Astrocyte (in vitro differentiated cells and primary cell): ENCODE measurements at regions not wholly inside any gene's neighbourhood (a gene's known extent, or its start where the extent isn't known, plus 50 kb on each side); places are given as distances from the start of the nearest gene placed in this dataset.

Experiments
- DNase-seq: peaks from one replicate; pipeline ENCODE4 v3.0.0-alpha.2; 2010; ENCODE audit warnings: low read depth
- FAIRE-seq: peaks from 2 replicates; lab custom pipeline; 2011; peaks lifted over from hg19 to GRCh38; lab: Jason Lieb, UNC
- H2AFZ ChIP-seq: 2 replicates; pipeline ENCODE4 v1.6.0; 2012; ENCODE audit warnings: low read depth, low read length, inconsistent platforms
- H3K27ac ChIP-seq: 2 replicates; pipeline ENCODE4 v1.5.1; 2011; ENCODE audit warnings: low read depth, low read length, inconsistent platforms
- H3K27me3 ChIP-seq: 2 replicates; pipeline ENCODE4 v1.6.0; 2011; ENCODE audit warnings: low read length, inconsistent platforms; ENCODE audit not compliant: insufficient read depth
- H3K36me3 ChIP-seq: 2 replicates; pipeline ENCODE4 v1.5.1; 2011; ENCODE audit warnings: low read length, inconsistent platforms; ENCODE audit not compliant: insufficient read depth
- H3K4me1 ChIP-seq: 2 replicates; pipeline ENCODE4 v1.5.1; 2011; ENCODE audit warnings: low read length, inconsistent platforms; ENCODE audit not compliant: insufficient read depth
- H3K4me2 ChIP-seq: 2 replicates; pipeline ENCODE4 v1.6.0; 2012; ENCODE audit warnings: low read length, inconsistent platforms
- H3K4me3 ChIP-seq: 2 replicates; pipeline ENCODE4 v1.5.1; 2011; ENCODE audit warnings: low read depth, mild to moderate bottlenecking, low read length, inconsistent platforms; ENCODE audit not compliant: insufficient read depth
- H3K79me2 ChIP-seq: 2 replicates; pipeline ENCODE4 v1.6.0; 2012; ENCODE audit warnings: mild to moderate bottlenecking, low read length, inconsistent platforms; ENCODE audit not compliant: insufficient read depth
- H3K9ac ChIP-seq: 2 replicates; pipeline ENCODE4 v1.6.0; 2012; ENCODE audit warnings: mild to moderate bottlenecking, low read length, inconsistent platforms
- H3K9me3 ChIP-seq: 2 replicates; pipeline ENCODE4 v1.5.1; 2012; ENCODE audit warnings: low read depth, mild to moderate bottlenecking, low read length, inconsistent platforms; ENCODE audit not compliant: insufficient read depth
- H4K20me1 ChIP-seq: 2 replicates; pipeline ENCODE4 v1.6.0; 2012; ENCODE audit warnings: low read length, inconsistent platforms; ENCODE audit not compliant: insufficient read depth
- H3K27ac Mint-ChIP-seq: one replicate; pipeline ENCODE4 v1.8.0; 2021; ENCODE audit warnings: mild to moderate bottlenecking, mixed read lengths; ENCODE audit not compliant: unreplicated experiment
- H3K27me3 Mint-ChIP-seq: one replicate; pipeline ENCODE4 v1.8.0; 2021; ENCODE audit warnings: low read depth, mixed read lengths; ENCODE audit not compliant: unreplicated experiment
- H3K36me3 Mint-ChIP-seq: one replicate; pipeline ENCODE4 v1.8.0; 2021; ENCODE audit warnings: low read depth, mixed read lengths; ENCODE audit not compliant: unreplicated experiment
- H3K4me1 Mint-ChIP-seq: one replicate; pipeline ENCODE4 v1.8.0; 2021; ENCODE audit warnings: low read depth, mixed read lengths; ENCODE audit not compliant: unreplicated experiment
- H3K4me3 Mint-ChIP-seq: one replicate; pipeline ENCODE4 v1.8.0; 2021; ENCODE audit warnings: mild to moderate bottlenecking, moderate library complexity, mixed read lengths; ENCODE audit not compliant: unreplicated experiment
- H3K9me3 Mint-ChIP-seq: one replicate; pipeline ENCODE4 v1.8.0; 2021; ENCODE audit warnings: mild to moderate bottlenecking, mixed read lengths; ENCODE audit not compliant: unreplicated experiment
- EZH2 ChIP-seq: IDR thresholded peaks from 2 replicates; pipeline ENCODE4 v1.6.1; 2012; ENCODE audit warnings: mild to moderate bottlenecking, low read length, inconsistent platforms; ENCODE audit not compliant: insufficient read depth
- TF ChIP-seq, protein P1 (sequence below): IDR thresholded peaks from 2 replicates; pipeline ENCODE4 v1.5.1; 2011; ENCODE audit warnings: low read depth, mild to moderate bottlenecking, inconsistent platforms, low read length, moderate library complexity; ENCODE audit not compliant: insufficient read depth

DNA sequence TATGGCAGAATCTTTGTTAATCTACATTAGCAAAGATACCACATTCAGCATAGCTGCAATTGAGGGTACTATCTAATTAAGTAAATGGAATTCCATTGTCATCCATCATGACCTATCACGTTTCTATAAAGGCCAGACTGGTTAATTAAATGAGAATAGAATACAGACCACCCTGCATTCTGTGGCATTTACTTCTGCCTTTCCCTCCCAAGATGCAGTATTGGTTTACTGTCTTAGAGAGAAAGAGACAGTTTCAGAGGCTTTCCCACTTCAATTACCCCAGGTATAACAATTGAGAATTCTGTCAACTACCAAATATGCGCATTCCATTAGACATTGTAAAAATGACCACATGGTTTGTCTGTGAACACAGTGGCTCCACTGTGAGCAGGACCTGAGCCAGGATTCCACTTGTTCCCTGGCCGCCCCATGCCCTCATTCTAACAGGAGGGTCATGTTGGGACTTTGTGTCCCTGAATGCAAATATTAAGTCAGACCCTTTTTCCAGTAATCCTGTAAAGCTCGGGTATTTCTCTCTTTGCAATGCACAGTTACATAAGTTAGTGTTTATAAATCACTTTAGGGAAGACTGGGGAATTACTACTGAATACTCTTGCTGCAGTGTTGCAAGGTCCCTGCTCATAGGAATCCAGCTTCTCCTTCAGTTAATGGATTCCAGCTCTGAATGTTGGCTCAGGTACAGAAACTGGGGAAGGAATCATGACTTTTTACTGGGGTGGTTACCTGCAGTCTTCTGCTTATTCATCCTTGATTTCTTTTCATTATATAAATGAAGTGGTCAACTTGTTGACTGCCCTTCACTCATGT, 261.0 kb downstream of the PDGFC start:
- H3K4me1 Mint-ChIP-seq = peaks cover 7% of the 10 kb centered on the region
- FAIRE-seq (peak; percentile 26), DNase-seq (peak; percentile 18)
- no peak overlapping the region for H3K27ac ChIP-seq
- no peaks in the 10 kb centered on the region for H3K9me3 ChIP-seq
- H3K4me2 ChIP-seq = no peak overlapping the region
- peaks cover 3% of the 10 kb centered on the region for H3K9me3 Mint-ChIP-seq
- no peaks in the 10 kb centered on the region for H4K20me1 ChIP-seq
- no peaks in the 10 kb centered on the region for H3K79me2 ChIP-seq
- no peak overlapping the region for H3K4me3 Mint-ChIP-seq
- no peaks in the 10 kb centered on the region for H3K36me3 Mint-ChIP-seq
- no peaks in the 10 kb centered on the region for H3K4me1 ChIP-seq
- no peak overlapping the region for H2AFZ ChIP-seq
- H3K9ac ChIP-seq = no peak overlapping the region
- H3K27ac Mint-ChIP-seq = no peak overlapping the region
- no peaks in the 10 kb centered on the region for H3K36me3 ChIP-seq
- H3K4me3 ChIP-seq = no peak overlapping the region
- no peaks in the 10 kb centered on the region for H3K27me3 ChIP-seq
- TF ChIP-seq, protein P1, sequence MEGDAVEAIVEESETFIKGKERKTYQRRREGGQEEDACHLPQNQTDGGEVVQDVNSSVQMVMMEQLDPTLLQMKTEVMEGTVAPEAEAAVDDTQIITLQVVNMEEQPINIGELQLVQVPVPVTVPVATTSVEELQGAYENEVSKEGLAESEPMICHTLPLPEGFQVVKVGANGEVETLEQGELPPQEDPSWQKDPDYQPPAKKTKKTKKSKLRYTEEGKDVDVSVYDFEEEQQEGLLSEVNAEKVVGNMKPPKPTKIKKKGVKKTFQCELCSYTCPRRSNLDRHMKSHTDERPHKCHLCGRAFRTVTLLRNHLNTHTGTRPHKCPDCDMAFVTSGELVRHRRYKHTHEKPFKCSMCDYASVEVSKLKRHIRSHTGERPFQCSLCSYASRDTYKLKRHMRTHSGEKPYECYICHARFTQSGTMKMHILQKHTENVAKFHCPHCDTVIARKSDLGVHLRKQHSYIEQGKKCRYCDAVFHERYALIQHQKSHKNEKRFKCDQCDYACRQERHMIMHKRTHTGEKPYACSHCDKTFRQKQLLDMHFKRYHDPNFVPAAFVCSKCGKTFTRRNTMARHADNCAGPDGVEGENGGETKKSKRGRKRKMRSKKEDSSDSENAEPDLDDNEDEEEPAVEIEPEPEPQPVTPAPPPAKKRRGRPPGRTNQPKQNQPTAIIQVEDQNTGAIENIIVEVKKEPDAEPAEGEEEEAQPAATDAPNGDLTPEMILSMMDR = no peak
- TF ChIP-seq EZH2 = no peak
- no peaks in the 10 kb centered on the region for H3K27me3 Mint-ChIP-seq

DNA sequence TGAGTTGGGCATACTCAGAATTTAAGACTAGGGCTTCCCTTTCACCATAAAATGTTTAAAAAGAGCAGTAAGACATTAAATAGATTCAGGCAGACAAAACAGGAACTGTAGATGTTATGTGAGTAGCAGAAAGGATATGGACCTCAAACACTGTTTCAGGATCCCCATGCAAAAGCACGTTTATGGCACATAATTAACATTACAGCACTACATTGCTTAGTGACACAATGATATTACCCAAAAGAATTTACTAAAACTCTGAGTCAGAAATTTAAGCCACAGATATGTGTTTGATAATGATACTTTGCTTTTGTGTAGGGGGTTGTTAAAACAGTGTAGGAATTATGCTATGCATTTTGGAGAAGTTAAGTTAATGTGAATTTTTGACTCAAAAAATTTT, 266.3 kb downstream of the PDGFC start:
- Histone ChIP-seq H3K4me2 (peak overlapping the region; percentile 34), H3K27me3 (no peaks in the 10 kb centered on the region), H3K9me3 (no peaks in the 10 kb centered on the region), H3K4me3 (no peak overlapping the region), H3K4me1 (no peaks in the 10 kb centered on the region), H3K27ac (no peak overlapping the region), H3K79me2 (no peaks in the 10 kb centered on the region), H3K9ac (no peak overlapping the region), H4K20me1 (no peaks in the 10 kb centered on the region), H2AFZ (no peak overlapping the region), H3K36me3 (no peaks in the 10 kb centered on the region)
- no peak overlapping the region for H3K27ac Mint-ChIP-seq
- H3K36me3 Mint-ChIP-seq = no peaks in the 10 kb centered on the region
- TF ChIP-seq, protein P1 = no peak
- TF ChIP-seq EZH2 = no peak
- FAIRE-seq (peak; percentile 58), DNase-seq (peak; percentile 74)
- H3K4me1 Mint-ChIP-seq = peaks cover 7% of the 10 kb centered on the region
- H3K9me3 Mint-ChIP-seq = peaks cover 3% of the 10 kb centered on the region
- no peak overlapping the region for H3K4me3 Mint-ChIP-seq
- H3K27me3 Mint-ChIP-seq = no peaks in the 10 kb centered on the region

DNA sequence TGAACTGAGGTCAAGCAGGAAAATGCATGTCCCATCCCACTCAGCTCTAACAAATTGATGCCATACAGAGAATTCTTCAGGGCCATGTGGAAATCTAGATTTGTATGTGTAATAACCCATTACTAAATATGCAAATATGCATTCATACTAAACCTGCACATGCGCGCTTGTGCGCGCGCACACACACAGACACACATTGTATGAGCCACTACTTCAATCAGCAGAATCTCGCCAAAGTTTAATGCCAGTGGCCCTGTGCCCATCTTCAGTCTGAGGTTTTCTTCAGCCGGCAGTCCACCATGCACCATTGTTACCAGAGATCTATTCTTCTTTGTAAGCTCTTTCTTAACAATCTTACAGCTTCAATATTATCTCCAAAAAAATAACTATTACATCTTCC, 276.4 kb downstream of the PDGFC start:
- H3K36me3 ChIP-seq = no peaks in the 10 kb centered on the region
- H4K20me1 ChIP-seq = no peaks in the 10 kb centered on the region
- no peak overlapping the region for H3K4me3 Mint-ChIP-seq
- no peaks in the 10 kb centered on the region for H3K9me3 Mint-ChIP-seq
- no peak overlapping the region for H3K4me3 ChIP-seq
- no peak overlapping the region for H3K27ac ChIP-seq
- H3K4me1 Mint-ChIP-seq = peaks cover 3% of the 10 kb centered on the region
- no peak overlapping the region for H3K4me2 ChIP-seq
- H3K27me3 Mint-ChIP-seq = no peaks in the 10 kb centered on the region
- TF ChIP-seq, protein P1 = no peak
- TF ChIP-seq EZH2 = no peak
- H3K9me3 ChIP-seq = no peaks in the 10 kb centered on the region
- no peak overlapping the region for H3K9ac ChIP-seq
- FAIRE-seq = no peak
- H3K36me3 Mint-ChIP-seq = no peaks in the 10 kb centered on the region
- no peaks in the 10 kb centered on the region for H3K79me2 ChIP-seq
- H3K4me1 ChIP-seq = no peaks in the 10 kb centered on the region
- H2AFZ ChIP-seq = no peak overlapping the region
- H3K27me3 ChIP-seq = no peaks in the 10 kb centered on the region
- DNase-seq = no peak
- no peak overlapping the region for H3K27ac Mint-ChIP-seq
